Hepatocyte (in vitro differentiated cells): ENCODE measurements at regions not wholly inside any gene's neighbourhood (a gene's known extent, or its start where the extent isn't known, plus 50 kb on each side); places are given as distances from the start of the nearest gene placed in this dataset.
"Not testable (repeated sequence)": the region's sequence is repeated elsewhere in the genome, so short reads cannot be mapped to it uniquely, and the experiment has no call there.

ENCODE experiments used
- DNase-seq: peaks from one replicate; pipeline ENCODE4 v3.0.0-alpha.2; 2016; ENCODE audit warnings: low spot score
- H2AFZ ChIP-seq: fragments of 200-600 bp; sonication (generic); 2 replicates; pipeline ENCODE4 v1.6.0; 2016; ENCODE audit warnings: antibody characterized with exemption, mild to moderate bottlenecking
- H3K27ac ChIP-seq: fragments of 200-600 bp; sonication (generic); 2 replicates; pipeline ENCODE4 v1.5.1; 2016; ENCODE audit warnings: mild to moderate bottlenecking
- H3K27me3 ChIP-seq: fragments of 200-600 bp; sonication (generic); 2 replicates; pipeline ENCODE4 v1.6.1; 2016
- H3K36me3 ChIP-seq: fragments of 200-600 bp; sonication (generic); replicated peaks from 2 replicates; pipeline ENCODE4 v1.5.1; 2016; ENCODE audit warnings: low read depth; ENCODE audit not compliant: insufficient read depth
- H3K4me1 ChIP-seq: fragments of 200-600 bp; sonication (generic); 2 replicates; pipeline ENCODE4 v1.5.1; 2016; ENCODE audit warnings: mild to moderate bottlenecking, moderate library complexity; ENCODE audit not compliant: insufficient read depth
- H3K4me2 ChIP-seq: fragments of 200-600 bp; sonication (generic); 2 replicates; pipeline ENCODE4 v1.6.0; 2016
- H3K4me3 ChIP-seq: fragments of 200-600 bp; sonication (generic); 2 replicates; pipeline ENCODE4 v1.5.1; 2016; ENCODE audit warnings: mild to moderate bottlenecking
- H3K79me2 ChIP-seq: fragments of 200-600 bp; sonication (generic); 2 replicates; pipeline ENCODE4 v1.6.0; 2017; ENCODE audit warnings: mild to moderate bottlenecking
- H3K9me2 ChIP-seq: fragments of 200-600 bp; sonication (generic); replicated peaks from 2 replicates; pipeline ENCODE4 v1.6.0; 2017; ENCODE audit warnings: mild to moderate bottlenecking; ENCODE audit not compliant: insufficient read depth
- H3K9me3 ChIP-seq: fragments of 200-600 bp; sonication (generic); 2 replicates; pipeline ENCODE4 v1.5.1; 2016; ENCODE audit warnings: low read depth, mild to moderate bottlenecking
- H4K20me1 ChIP-seq: fragments of 200-600 bp; sonication (generic); 2 replicates; pipeline ENCODE4 v1.6.0; 2016; ENCODE audit warnings: mild to moderate bottlenecking; ENCODE audit not compliant: insufficient read depth, poor library complexity, severe bottlenecking
- CTCF ChIP-seq: fragments of 200-600 bp; sonication (generic); IDR thresholded peaks from 2 replicates; pipeline ENCODE4 v1.5.1; 2016; ENCODE audit warnings: antibody characterized with exemption, mild to moderate bottlenecking; ENCODE audit not compliant: poor library complexity
- EZH2 ChIP-seq: fragments of 200-600 bp; sonication (generic); IDR thresholded peaks from 2 replicates; pipeline ENCODE4 v1.6.1; 2016; ENCODE audit warnings: antibody characterized with exemption, mild to moderate bottlenecking, borderline replicate concordance
- EZH2phosphoT487 ChIP-seq: fragments of 200-600 bp; sonication (generic); IDR thresholded peaks from one replicate; pipeline ENCODE4 v1.6.1; 2018; ENCODE audit warnings: antibody characterized with exemption, mild to moderate bottlenecking, low read depth, moderate library complexity; ENCODE audit not compliant: unreplicated experiment, severe bottlenecking
- WGBS: methylation state at CpG from one replicate; pipeline ENCODE4 v1.1.6; 2016; ENCODE audit warnings: low lambda C conversion rate; ENCODE audit errors: missing lambda C conversion rate; 5-methylcytosine and 5-hydroxymethylcytosine counted together

- H3K27me3 ChIP-seq: no peaks in the 10 kb centered on the region
- H3K9me3 ChIP-seq: no peaks in the 10 kb centered on the region
- no peak overlapping the region for H3K27ac ChIP-seq
- no peaks in the 10 kb centered on the region for H3K4me1 ChIP-seq
- 94% methylated on average over 1 of the region's 1 CpG for WGBS
- no peaks in the 10 kb centered on the region for H4K20me1 ChIP-seq
- no peak overlapping the region for H3K4me2 ChIP-seq
- H3K79me2 ChIP-seq: no peaks in the 10 kb centered on the region
- no peak overlapping the region for H3K4me3 ChIP-seq
- no peaks in the 10 kb centered on the region for H3K9me2 ChIP-seq
- no peaks in the 10 kb centered on the region for H3K36me3 ChIP-seq
- no peak for TF ChIP-seq CTCF
- TF ChIP-seq EZH2: no peak
- no peak for TF ChIP-seq EZH2phosphoT487
- DNase-seq: no peak
- no peak overlapping the region for H2AFZ ChIP-seq
Measured at GRCh38 chr7:114140561-114140960, 221.8 kb upstream of the PPP1R3A start.

DNA sequence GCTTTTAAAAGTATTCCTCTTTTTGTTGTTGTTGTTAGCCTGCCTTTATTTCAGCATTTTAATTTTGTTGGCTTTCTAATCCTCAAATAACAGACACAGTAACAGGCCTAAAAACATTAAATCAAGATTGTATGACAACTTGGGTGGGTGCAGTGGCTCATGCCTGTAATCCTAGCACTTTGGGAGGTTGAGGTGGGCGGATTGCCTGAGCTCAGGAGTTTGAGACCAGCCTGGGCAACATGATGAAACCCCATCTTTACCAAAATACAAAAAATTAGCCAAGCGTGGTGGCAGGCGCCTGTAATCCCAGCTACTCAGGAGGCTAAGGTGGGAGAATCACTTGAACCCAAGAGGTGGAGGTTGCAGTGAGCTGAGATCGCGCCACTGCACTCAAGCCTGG lies 220.9 kb upstream of the PPP1R3A start:
- not testable (repeated sequence) for H3K4me3 ChIP-seq, H3K4me1 ChIP-seq, H3K27ac ChIP-seq, H3K79me2 ChIP-seq, H3K36me3 ChIP-seq, H2AFZ ChIP-seq, DNase-seq, H3K27me3 ChIP-seq, H3K9me3 ChIP-seq, H3K4me2 ChIP-seq, H4K20me1 ChIP-seq, H3K9me2 ChIP-seq
- WGBS: 98% methylated on average over 5 of the region's 5 CpGs

DNA sequence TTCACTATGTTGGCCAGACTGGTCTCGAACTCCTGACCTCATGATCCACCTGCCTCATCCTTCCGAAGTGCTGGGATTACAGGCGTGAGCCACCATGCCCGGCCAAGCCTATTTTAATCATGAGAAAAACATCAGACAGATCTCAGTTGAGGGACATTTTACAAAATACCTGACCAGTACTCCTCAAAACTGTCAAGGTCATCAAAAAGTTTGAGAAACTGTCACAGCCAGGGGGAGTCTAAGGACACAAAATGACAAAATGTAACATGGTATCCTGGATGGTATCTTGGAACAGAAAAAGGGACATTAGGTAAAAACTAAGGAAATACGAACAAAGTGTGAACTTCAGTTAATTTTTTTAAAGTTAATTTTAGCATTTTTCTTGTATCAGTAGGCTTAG lies 219.8 kb upstream of the PPP1R3A start:
- no peak overlapping the region for H3K27ac ChIP-seq
- no peaks in the 10 kb centered on the region for H4K20me1 ChIP-seq
- H3K27me3 ChIP-seq: no peaks in the 10 kb centered on the region
- TF ChIP-seq EZH2: no peak
- TF ChIP-seq EZH2phosphoT487: no peak
- no peak for TF ChIP-seq CTCF
- no peaks in the 10 kb centered on the region for H3K4me1 ChIP-seq
- no peak overlapping the region for H2AFZ ChIP-seq
- no peaks in the 10 kb centered on the region for H3K79me2 ChIP-seq
- WGBS: 94% methylated on average over 5 of the region's 5 CpGs
- no peaks in the 10 kb centered on the region for H3K36me3 ChIP-seq
- H3K9me3 ChIP-seq: no peaks in the 10 kb centered on the region
- H3K4me2 ChIP-seq: no peak overlapping the region
- no peaks in the 10 kb centered on the region for H3K9me2 ChIP-seq
- no peak overlapping the region for H3K4me3 ChIP-seq
- DNase-seq: no peak

DNA sequence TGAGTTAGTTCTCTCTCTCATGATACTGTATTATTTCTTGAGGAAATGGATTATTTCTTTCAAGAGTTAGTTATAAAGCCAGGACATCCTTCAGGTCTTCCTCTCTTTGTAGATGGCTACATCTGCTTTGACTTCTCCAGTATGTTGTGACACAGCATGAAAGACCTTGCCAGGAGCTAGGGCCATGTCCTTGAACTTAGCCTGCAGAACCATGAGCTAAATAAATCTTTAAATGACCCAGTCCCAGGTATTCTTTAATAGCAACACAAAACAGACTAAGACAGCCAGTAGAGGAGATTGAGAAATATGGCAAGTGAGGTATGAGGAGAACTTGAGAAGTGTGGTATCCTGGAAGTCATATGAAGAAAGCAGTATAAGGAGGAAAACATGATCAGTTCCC lies 214.9 kb upstream of the PPP1R3A start:
- no peak for TF ChIP-seq EZH2phosphoT487
- no peak for TF ChIP-seq CTCF
- TF ChIP-seq EZH2: no peak
- no peak overlapping the region for H2AFZ ChIP-seq
- no peaks in the 10 kb centered on the region for H3K9me3 ChIP-seq
- no peaks in the 10 kb centered on the region for H3K27me3 ChIP-seq
- no peak for DNase-seq
- H3K4me3 ChIP-seq: no peak overlapping the region
- H3K4me1 ChIP-seq: no peaks in the 10 kb centered on the region
- no peaks in the 10 kb centered on the region for H3K9me2 ChIP-seq
- no peak overlapping the region for H3K4me2 ChIP-seq
- H4K20me1 ChIP-seq: no peaks in the 10 kb centered on the region
- H3K27ac ChIP-seq: no peak overlapping the region
- H3K79me2 ChIP-seq: no peaks in the 10 kb centered on the region
- H3K36me3 ChIP-seq: no peaks in the 10 kb centered on the region
